ENCODE measurements at regions not wholly inside any gene's neighbourhood (a gene's known extent, or its start where the extent isn't known, plus 50 kb on each side); places are given as distances from the start of the nearest gene placed in this dataset.

DNA sequence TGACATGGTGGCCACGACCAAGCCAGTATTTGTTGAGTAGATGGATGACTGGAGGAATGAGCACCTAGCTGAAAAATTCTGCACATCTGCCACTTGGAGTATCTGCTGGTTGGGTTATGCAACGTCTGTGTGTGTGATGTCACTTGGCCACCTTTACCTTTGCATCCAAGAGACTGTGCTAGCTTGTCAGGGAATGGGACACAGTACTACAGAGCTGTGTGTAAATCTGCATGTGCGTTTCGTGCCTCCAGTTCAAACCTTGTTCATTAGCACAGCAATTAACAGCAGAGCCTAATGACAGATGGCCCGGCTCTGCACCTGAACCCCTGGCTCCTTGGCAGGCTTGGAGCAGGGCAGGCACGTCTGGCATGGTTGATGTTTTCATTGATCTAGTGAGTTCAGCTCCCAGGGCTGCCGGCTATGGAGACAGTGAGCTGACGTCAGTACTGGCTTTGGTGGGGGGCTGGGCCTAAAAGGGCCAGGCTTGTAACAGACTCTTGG, 188.4 kb upstream of the NAV2 start:
- Mint-ChIP-seq H3K4me3 (no peak overlapping the region), H3K4me1 (peaks cover 0 to 2% of the 10 kb centered on the region in 2 donors), H3K9me3 (peaks cover 2 to 3% of the 10 kb centered on the region in 2 donors), H3K27ac (no peak overlapping the region), H3K27me3 (peaks cover 11 to 15% of the 10 kb centered on the region in 2 donors), H3K36me3 (no peaks in the 10 kb centered on the region)
- ATAC-seq (replicated peaks) (no peak), DNase-seq (no peak)

DNA sequence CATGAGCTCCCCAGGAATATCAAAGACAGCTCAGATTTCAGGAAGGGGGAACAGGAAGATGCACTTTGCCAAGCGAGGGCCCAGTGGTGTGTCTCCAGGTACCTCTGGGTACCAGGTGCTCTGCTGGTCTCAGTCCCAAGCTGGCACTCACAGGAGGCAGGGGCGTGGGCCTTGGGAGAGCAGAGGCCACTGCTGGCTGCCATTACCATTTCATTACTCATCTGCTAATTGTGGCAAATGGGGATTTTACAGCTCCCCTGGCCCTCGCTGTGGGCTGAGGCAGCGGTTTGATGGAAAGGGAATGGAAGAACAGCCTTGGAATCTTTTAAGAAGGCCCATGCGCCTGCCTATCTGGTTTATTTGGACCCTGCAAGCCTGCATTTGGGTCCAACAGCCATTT, 192.0 kb upstream of the NAV2 start:
- Mint-ChIP-seq H3K4me1 (peaks cover 0 to 2% of the 10 kb centered on the region in 2 donors), H3K36me3 (no peaks in the 10 kb centered on the region)
- ATAC-seq (replicated peaks), result no peak

DNA sequence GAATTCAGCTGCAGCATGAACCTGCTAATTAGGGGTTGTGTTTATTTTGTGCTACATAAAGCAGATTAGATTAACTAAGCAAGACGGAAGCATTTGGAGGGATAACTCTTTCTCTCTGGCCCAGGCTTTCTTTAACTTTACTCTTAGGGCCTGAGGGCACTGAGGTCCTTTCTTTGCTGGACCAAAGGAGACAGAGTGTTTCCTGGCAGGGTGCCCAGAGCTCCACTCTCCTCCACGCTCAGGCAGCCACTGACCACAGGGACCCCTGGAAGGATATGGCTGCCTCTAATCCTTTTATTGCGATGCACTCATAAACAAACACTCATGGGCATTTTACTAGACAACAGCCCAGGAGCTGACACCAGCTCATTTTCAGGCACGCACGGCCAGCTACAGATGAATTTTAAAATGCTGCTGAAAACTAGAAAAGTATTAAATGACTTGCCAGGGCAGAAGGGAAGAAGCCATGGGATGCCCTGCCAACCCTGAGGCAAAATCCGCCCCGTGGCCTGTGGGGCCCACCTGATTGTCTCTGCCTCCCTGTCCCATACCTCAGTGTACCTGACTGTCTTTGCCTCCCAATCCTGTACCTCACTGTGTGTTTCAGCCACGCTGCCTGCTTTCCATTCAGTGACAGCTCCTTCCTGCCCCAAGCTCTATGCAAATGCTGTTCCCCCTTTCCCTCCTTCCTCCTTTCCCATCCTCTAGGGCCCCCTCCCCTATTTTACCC, 192.6 kb upstream of the NAV2 start:
- ATAC-seq (replicated peaks), result no peak
- Mint-ChIP-seq H3K4me3 (no peak overlapping the region), H3K27me3 (peaks cover 0 to 11% of the 10 kb centered on the region in 2 donors), H3K27ac (no peak overlapping the region), H3K4me1 (no peaks in the 10 kb centered on the region), H3K36me3 (no peaks in the 10 kb centered on the region), H3K9me3 (no peaks in the 10 kb centered on the region)
- no peak for DNase-seq

More for the DNA sequence above, 192.0 kb upstream of the NAV2 start:
- H3K27ac Mint-ChIP-seq, result no peak overlapping the region
- H3K9me3 Mint-ChIP-seq, result no peaks in the 10 kb centered on the region
- no peak overlapping the region for H3K4me3 Mint-ChIP-seq
- H3K27me3 Mint-ChIP-seq, result peaks cover 0 to 10% of the 10 kb centered on the region in 2 donors
- DNase-seq, result no peak

DNA sequence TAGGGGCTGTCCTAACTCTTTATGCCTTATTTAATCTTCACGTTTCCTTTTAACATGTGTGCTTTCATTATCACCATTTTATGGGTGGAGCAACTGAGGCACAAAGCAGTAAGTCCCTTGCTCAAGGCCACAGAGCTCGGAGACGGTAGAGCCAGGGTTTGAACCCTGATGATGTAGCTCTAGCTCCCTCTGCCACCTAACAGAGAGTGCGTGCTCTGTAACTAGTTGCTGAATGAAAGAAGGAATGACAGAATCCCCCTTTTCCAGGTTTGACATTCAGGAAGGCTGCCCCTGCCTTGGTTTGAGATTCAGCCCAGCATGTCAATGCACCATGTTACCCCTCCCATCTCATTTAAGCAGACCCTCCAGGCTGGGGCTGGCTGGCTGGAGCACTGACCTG, 193.3 kb upstream of the NAV2 start:
- H3K4me1 Mint-ChIP-seq, result no peaks in the 10 kb centered on the region

DNA sequence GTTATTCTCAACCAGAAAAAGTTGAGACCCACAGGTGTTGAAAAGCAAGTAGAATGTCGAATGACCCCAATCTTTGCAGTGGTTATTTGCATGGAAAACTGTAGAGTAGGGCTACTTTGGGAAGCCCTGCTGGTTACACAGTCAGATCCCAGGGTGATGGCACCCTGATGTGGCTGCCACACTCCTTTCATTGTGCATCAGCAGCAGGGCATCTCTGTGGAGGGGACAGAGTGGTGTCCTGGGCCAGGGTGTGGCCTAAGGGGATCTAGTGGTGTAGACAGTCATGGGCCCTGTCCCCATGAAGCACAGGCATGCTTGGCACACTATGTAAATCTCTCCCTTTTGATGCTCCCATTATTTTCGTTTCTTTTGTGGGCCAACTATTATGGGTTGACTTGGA, 199.4 kb upstream of the NAV2 start:
- DNase-seq (no peak), ATAC-seq (replicated peaks) (no peak)
- H3K9me3 Mint-ChIP-seq, result no peaks in the 10 kb centered on the region
- no peaks in the 10 kb centered on the region for H3K36me3 Mint-ChIP-seq
- H3K4me1 Mint-ChIP-seq, result no peaks in the 10 kb centered on the region
- no peak overlapping the region for H3K27ac Mint-ChIP-seq
- H3K4me3 Mint-ChIP-seq, result no peak overlapping the region
- H3K27me3 Mint-ChIP-seq, result peaks cover 29 to 39% of the 10 kb centered on the region in 2 donors

More for the DNA sequence above, 193.3 kb upstream of the NAV2 start:
- Mint-ChIP-seq H3K27me3 (peaks cover 3 to 11% of the 10 kb centered on the region in 2 donors), H3K36me3 (no peaks in the 10 kb centered on the region), H3K9me3 (no peaks in the 10 kb centered on the region), H3K27ac (no peak overlapping the region), H3K4me3 (no peak overlapping the region)
- ATAC-seq (replicated peaks) (no peak), DNase-seq (no peak)

DNA sequence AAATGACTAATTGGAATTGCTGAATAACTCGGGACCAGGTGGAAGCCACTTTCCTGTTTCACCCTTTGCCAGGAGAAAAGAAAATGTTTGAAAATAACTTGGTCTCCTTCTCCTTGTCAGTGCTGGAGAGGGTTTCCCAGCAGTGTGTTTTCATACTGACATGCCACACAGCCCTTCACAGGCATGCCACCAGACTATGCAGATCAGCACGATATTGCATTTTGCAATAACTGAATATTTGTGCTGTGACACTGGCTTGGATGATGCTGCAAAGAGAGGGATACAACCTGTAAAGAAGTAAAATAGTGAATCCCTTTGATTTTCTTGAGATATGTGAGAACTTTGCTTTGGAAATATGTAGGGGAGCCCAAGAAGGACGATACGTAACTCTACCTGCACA, 200.0 kb upstream of the NAV2 start:
- Mint-ChIP-seq H3K27me3 (peaks cover 30 to 39% of the 10 kb centered on the region in 2 donors), H3K4me1 (no peaks in the 10 kb centered on the region), H3K4me3 (no peak overlapping the region), H3K36me3 (no peaks in the 10 kb centered on the region), H3K27ac (no peak overlapping the region), H3K9me3 (no peaks in the 10 kb centered on the region)
- ATAC-seq (replicated peaks), result no peak
- no peak for DNase-seq

DNA sequence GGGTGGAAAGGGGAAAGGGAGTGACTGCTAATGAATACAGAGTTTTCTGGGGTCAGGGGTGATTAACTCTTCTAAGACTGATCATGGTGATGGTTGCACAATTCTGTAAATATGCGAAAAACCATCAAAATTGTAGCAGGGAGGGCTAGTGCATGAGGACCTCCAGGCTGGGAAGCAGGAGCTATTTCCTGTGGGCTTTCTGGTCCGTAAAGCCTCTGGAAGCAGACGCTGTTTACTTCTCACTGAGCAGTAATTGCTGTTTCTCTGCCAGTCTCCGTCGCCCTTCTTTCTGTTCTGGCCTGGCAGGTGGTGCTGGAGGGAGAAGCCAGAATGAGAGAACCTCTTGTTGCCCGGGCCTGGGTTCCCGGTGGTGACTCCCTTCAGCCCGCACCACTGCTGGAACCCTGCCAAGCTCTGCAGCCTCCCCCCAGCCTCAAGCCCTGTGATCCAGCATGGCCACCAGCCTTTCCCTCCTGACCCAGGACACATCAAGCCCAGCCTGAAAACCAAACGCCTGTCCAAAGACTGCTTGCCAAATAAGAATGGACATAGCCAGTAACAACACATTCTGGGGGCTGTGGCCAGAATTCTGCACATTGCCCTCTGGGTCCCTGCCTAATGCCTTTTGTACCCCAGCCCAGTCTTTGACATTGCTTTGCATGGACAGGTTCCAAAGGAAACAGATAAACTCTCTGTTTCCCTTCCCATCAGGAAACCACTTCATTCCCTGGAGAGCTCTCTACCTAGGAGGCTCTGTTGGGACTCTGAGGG, 201.0 kb upstream of the NAV2 start:
- Mint-ChIP-seq H3K27ac (no peak overlapping the region), H3K4me3 (no peak overlapping the region), H3K36me3 (no peaks in the 10 kb centered on the region), H3K27me3 (peaks cover 30 to 39% of the 10 kb centered on the region in 2 donors), H3K4me1 (no peaks in the 10 kb centered on the region), H3K9me3 (no peaks in the 10 kb centered on the region)
- no peak for ATAC-seq (replicated peaks)
- no peak for DNase-seq

DNA sequence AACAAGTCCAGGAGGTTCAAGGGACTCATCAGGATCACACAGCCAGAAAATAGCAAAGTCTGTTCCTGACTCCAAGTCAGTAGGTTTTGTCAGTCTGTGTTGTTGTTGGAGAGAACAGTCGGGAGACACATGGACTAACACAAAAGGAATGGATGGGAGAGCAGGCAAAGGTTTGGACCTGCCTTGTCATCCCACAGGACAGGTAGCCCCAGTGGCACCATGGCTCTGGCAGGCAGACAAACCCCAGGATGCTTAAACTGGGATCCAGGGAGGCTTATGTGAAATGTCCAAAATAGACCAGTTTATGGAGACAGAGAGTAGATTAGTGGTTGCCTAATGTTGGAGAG, 201.6 kb upstream of the NAV2 start:
- no peak for ATAC-seq (replicated peaks)
- H3K4me3 Mint-ChIP-seq, result no peak overlapping the region
- no peaks in the 10 kb centered on the region for H3K9me3 Mint-ChIP-seq
- peaks cover 29 to 39% of the 10 kb centered on the region in 2 donors for H3K27me3 Mint-ChIP-seq
- no peak overlapping the region for H3K27ac Mint-ChIP-seq
- no peak for DNase-seq
- H3K4me1 Mint-ChIP-seq, result no peaks in the 10 kb centered on the region
- H3K36me3 Mint-ChIP-seq, result no peaks in the 10 kb centered on the region

DNA sequence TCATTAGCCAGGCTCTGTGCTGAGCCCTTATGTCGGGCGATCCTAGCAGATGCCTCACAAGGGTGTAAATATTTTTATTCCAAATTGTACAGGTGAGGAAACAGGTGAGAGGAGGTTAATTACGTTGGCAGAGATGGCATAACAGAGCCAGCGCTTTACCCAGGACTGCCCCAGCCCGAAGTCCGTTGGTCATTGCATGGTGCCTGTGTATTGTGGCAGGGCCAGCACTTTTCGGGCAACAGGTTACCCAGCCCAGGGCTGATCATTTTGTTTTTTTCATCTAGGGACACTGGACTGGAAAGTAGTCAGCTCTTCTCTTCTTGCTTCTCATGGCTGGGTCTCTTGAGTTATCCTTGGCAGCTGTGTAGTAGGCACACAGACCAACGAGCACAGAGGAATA, 202.2 kb upstream of the NAV2 start:
- no peaks in the 10 kb centered on the region for H3K36me3 Mint-ChIP-seq
- no peaks in the 10 kb centered on the region for H3K4me1 Mint-ChIP-seq
- ATAC-seq (replicated peaks), result no peak
- no peak overlapping the region for H3K27ac Mint-ChIP-seq
- H3K9me3 Mint-ChIP-seq, result no peaks in the 10 kb centered on the region
- no peak for DNase-seq
- H3K4me3 Mint-ChIP-seq, result no peak overlapping the region
- H3K27me3 Mint-ChIP-seq, result peaks cover 25 to 43% of the 10 kb centered on the region in 2 donors

DNA sequence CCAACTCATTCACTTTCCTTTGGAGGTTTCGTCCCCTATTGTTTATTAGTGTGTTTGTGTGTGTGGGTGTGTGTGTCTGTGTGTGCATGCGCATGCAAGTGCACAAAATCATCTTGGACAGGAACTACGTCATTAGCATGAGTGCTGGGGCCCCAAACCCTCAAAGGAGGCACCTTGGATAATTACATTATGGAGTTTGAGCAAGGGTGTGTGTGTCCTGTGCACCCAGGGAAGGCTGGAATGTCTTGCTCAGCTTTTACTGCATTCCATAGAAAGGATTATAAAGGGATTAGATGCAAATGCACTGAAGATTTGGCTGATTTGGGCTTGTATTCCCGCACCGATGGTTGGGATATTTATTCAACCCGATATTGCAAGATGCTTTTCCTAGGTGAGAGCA, 203.4 kb upstream of the NAV2 start:
- no peak overlapping the region for H3K4me3 Mint-ChIP-seq
- no peaks in the 10 kb centered on the region for H3K36me3 Mint-ChIP-seq
- no peak for ATAC-seq (replicated peaks)
- H3K27me3 Mint-ChIP-seq, result peaks cover 29 to 44% of the 10 kb centered on the region in 2 donors
- H3K9me3 Mint-ChIP-seq, result peaks cover 0 to 2% of the 10 kb centered on the region in 2 donors
- H3K4me1 Mint-ChIP-seq, result no peaks in the 10 kb centered on the region
- H3K27ac Mint-ChIP-seq, result no peak overlapping the region
- DNase-seq, result no peak

DNA sequence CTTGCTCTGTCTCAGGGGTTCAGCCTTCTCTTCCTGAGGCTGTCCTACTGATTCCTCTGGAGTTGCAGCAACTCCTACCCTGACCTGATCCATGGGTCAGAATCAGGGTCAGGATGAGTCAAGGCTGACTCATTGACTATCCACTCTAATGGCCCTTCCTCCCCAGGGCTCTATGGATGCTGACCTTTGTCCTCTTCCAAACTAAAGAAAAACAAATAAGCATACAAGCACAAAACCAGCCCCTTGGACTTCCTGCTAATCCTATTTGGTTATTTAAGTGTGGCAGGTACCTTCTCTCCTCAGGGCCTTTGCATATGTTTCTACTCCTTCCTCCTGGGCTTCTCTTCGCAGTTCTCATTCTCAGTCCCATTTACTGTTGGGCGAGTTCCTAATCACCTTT, 204.5 kb upstream of the NAV2 start:
- no peak for DNase-seq
- no peak overlapping the region for H3K27ac Mint-ChIP-seq
- H3K36me3 Mint-ChIP-seq, result no peaks in the 10 kb centered on the region

DNA sequence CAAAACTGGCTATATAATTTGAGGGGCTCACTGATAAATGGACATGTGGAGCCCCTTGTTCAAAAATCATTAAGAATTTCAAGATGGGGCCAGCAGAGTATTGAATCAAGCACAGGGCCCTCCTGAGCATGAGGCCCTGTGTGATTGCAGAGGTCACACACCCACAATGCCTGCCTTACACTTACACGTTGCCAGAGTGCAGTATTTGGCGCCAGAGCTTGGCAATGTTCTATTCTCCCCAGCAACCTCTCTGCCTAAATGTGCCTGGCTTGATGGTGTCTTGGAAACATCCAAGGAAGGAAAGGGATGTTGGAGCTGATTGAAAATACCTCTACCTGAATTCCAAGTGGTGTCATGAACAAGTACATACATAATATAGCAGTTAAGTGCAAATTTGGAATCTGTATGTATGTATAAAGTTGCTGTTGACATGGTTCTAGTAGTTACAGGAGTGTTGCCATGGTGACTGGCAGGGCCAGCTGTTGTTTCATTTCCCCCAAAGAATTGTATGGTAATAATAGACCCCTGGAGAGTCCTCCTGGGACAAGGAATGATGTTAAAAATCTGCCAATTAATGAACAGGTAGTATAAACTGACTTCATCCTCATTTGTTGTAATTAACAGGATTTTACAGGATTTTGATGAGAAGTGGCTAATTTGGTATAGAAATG, 205.7 kb upstream of the NAV2 start:
- peaks cover 29 to 30% of the 10 kb centered on the region in 2 donors for H3K27me3 Mint-ChIP-seq
- H3K36me3 Mint-ChIP-seq, result no peaks in the 10 kb centered on the region
- DNase-seq, result no peak

More for the DNA sequence above, 204.5 kb upstream of the NAV2 start:
- H3K9me3 Mint-ChIP-seq, result peaks cover 0 to 2% of the 10 kb centered on the region in 2 donors
- no peaks in the 10 kb centered on the region for H3K4me1 Mint-ChIP-seq
- peaks cover 33 to 35% of the 10 kb centered on the region in 2 donors for H3K27me3 Mint-ChIP-seq
- no peak overlapping the region for H3K4me3 Mint-ChIP-seq
- ATAC-seq (replicated peaks), result no peak

DNA sequence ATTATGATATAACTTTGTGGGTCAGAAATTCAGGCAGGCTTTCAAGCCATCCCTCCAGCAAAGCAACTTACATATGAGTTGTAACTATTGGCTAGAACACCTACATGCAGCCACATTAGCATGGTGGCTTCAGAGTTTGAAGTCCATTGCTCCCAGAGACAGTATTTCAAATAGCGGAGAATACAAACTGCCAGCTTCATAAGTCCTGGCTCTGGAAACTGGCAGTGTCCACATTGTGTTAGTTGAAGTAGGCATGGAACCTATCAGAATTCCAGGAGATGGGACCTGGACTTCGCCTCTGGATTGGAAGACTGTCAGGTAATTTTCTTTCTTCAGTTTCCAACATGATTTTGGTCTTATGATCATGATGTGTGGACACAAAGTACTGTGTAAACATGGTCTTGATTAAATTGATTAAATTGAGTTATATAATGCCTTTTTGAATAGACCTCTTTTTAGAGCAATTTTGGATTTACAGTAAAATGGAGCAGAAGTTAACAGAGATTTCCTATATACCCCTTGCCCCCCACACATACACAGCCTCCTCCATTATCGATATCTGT, 209.9 kb upstream of the NAV2 start:
- ATAC-seq (replicated peaks) (no peak), DNase-seq (no peak)
- Mint-ChIP-seq H3K4me1 (no peaks in the 10 kb centered on the region), H3K4me3 (no peak overlapping the region), H3K27ac (no peak overlapping the region), H3K27me3 (peaks cover 9% of the 10 kb centered on the region in 2 donors), H3K36me3 (no peaks in the 10 kb centered on the region), H3K9me3 (peaks cover 0 to 2% of the 10 kb centered on the region in 2 donors)

More for the DNA sequence above, 205.7 kb upstream of the NAV2 start:
- no peak overlapping the region for H3K27ac Mint-ChIP-seq
- ATAC-seq (replicated peaks), result no peak
- no peaks in the 10 kb centered on the region for H3K4me1 Mint-ChIP-seq
- H3K4me3 Mint-ChIP-seq, result no peak overlapping the region
- H3K9me3 Mint-ChIP-seq, result peaks cover 0 to 2% of the 10 kb centered on the region in 2 donors

DNA sequence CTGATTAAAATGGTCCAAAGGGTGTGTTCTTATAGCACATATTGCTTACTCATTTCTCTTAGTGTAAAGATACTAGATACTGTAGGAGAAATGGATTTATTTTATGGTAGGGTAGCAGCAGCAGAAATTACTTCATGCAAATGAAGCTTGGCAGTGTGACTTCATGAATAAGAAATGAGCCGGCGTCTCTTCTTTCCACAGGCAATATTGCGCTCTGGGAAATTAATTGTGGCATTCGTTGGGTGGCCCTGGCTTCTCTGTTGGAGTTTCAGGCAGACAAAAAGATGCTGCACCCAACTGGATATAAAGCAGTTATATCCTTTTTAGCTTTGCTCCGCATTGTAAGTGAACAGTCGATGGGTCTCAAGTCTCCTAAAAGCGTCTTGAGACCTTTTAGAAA, 211.0 kb upstream of the NAV2 start:
- Mint-ChIP-seq H3K9me3 (peaks cover 0 to 2% of the 10 kb centered on the region in 2 donors), H3K27ac (no peak overlapping the region), H3K4me1 (no peaks in the 10 kb centered on the region), H3K36me3 (no peaks in the 10 kb centered on the region), H3K4me3 (no peak overlapping the region), H3K27me3 (peaks cover 9% of the 10 kb centered on the region in 2 donors)
- DNase-seq (no peak), ATAC-seq (replicated peaks) (no peak)
